ENCODE measurements at regions not wholly inside any gene's neighbourhood (a gene's known extent, or its start where the extent isn't known, plus 50 kb on each side); places are given as distances from the start of the nearest gene placed in this dataset.
"Not testable (repeated sequence)": the region's sequence is repeated elsewhere in the genome, so short reads cannot be mapped to it uniquely, and the experiment has no call there.

DNA sequence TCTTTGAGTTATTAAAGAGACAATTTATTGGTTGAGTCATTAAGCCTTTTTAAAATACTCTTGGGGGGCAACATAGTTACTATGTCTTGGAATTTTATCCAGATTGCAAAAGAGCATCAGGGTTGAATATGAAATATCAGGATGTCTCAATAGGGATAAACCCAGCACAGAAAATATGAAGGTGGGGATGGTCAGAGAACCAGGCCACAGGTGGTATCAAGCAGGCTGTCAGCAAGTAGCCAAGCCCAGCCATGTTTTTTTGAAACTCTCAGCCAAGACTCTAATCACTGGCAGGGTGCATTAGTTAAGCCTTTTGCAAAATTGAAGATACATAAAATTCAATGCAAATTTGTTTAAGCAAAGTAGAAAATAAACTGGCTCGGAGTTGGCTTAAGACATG lies 468.9 kb downstream of the DTWD2 start:
- Histone ChIP-seq H3K9ac (ENCODE audit: low read length) (no peak overlapping the region), H3K4ac (ENCODE audit: low read depth, low read length) (no peak overlapping the region), H3K79me1 (ENCODE audit: low read length) (no peaks in the 10 kb centered on the region), H3K4me3 (ENCODE audit: low read length) (no peak overlapping the region), H3K36me3 (ENCODE audit: control insufficient read depth, insufficient read depth, low read length) (no peaks in the 10 kb centered on the region), H2BK120ac (ENCODE audit: low read depth, low read length) (no peak overlapping the region), H4K8ac (ENCODE audit: low read depth, low read length) (no peak overlapping the region), H3K56ac (ENCODE audit: low read length) (no peak overlapping the region), H3K4me2 (ENCODE audit: low read length) (no peak overlapping the region), H2BK5ac (ENCODE audit: low read length) (no peak overlapping the region), H3K23ac (ENCODE audit: low read length) (no peak overlapping the region), H3K79me2 (ENCODE audit: control insufficient read depth, insufficient read depth, low read length) (no peaks in the 10 kb centered on the region), H3K27me3 (ENCODE audit: insufficient read depth, low read length, poor library complexity) (no peaks in the 10 kb centered on the region), H2AK5ac (ENCODE audit: low read length) (no peak overlapping the region), H3K4me1 (ENCODE audit: control insufficient read depth, low read depth, low read length) (no peaks in the 10 kb centered on the region), H2BK15ac (replicated peaks; ENCODE audit: low read depth) (no peak overlapping the region), H3K27ac (ENCODE audit: low read depth, low read length) (no peak overlapping the region), H4K5ac (ENCODE audit: low read length) (no peak overlapping the region), H3K18ac (ENCODE audit: low read length) (no peak overlapping the region)
- WGBS (ENCODE audit: extremely low coverage, insufficient coverage, low lambda C conversion rate): no CpG with 5 or more reads among the region's 1 CpG
- no peak for DNase-seq

DNA sequence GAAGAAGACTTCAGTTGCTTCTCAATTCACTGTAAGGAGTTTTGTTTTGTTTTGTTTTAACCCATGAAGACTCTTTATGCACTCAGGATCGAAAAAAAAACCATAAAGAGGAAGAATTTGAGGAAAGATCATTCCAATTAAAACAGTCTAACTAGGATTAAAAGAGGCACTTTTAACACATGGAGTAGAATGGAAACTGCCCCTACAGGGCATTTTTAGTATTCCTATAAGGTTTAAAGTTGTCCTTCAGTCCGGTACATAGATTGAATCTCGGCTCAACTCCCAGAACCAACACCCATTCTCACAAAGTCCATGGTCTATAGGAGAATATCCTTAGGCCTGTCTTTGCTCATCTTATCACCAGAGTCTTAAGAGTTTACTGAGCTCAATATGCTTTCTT lies 469.6 kb downstream of the DTWD2 start:
- no peak for DNase-seq
- no peak overlapping the region for H4K8ac ChIP-seq (ENCODE audit: low read depth, low read length)
- H2BK5ac ChIP-seq (ENCODE audit: low read length): no peak overlapping the region
- no peak overlapping the region for H3K4ac ChIP-seq (ENCODE audit: low read depth, low read length)
- no peak overlapping the region for H3K18ac ChIP-seq (ENCODE audit: low read length)
- H3K79me1 ChIP-seq (ENCODE audit: low read length): no peaks in the 10 kb centered on the region
- no peak overlapping the region for H4K5ac ChIP-seq (ENCODE audit: low read length)
- no peaks in the 10 kb centered on the region for H3K36me3 ChIP-seq (ENCODE audit: control insufficient read depth, insufficient read depth, low read length)
- H3K4me1 ChIP-seq (ENCODE audit: control insufficient read depth, low read depth, low read length): no peaks in the 10 kb centered on the region
- H3K56ac ChIP-seq (ENCODE audit: low read length): no peak overlapping the region
- H3K4me2 ChIP-seq (ENCODE audit: low read length): no peak overlapping the region
- no peak overlapping the region for H2BK120ac ChIP-seq (ENCODE audit: low read depth, low read length)
- no CpG with 5 or more reads among the region's 3 CpGs for WGBS (ENCODE audit: extremely low coverage, insufficient coverage, low lambda C conversion rate)
- H3K27me3 ChIP-seq (ENCODE audit: insufficient read depth, low read length, poor library complexity): no peaks in the 10 kb centered on the region
- H3K4me3 ChIP-seq (ENCODE audit: low read length): no peak overlapping the region
- H2BK15ac ChIP-seq (replicated peaks; ENCODE audit: low read depth): no peak overlapping the region
- no peak overlapping the region for H3K27ac ChIP-seq (ENCODE audit: low read depth, low read length)
- no peaks in the 10 kb centered on the region for H3K79me2 ChIP-seq (ENCODE audit: control insufficient read depth, insufficient read depth, low read length)
- no peak overlapping the region for H3K9ac ChIP-seq (ENCODE audit: low read length)
- no peak overlapping the region for H2AK5ac ChIP-seq (ENCODE audit: low read length)
- no peak overlapping the region for H3K23ac ChIP-seq (ENCODE audit: low read length)

DNA sequence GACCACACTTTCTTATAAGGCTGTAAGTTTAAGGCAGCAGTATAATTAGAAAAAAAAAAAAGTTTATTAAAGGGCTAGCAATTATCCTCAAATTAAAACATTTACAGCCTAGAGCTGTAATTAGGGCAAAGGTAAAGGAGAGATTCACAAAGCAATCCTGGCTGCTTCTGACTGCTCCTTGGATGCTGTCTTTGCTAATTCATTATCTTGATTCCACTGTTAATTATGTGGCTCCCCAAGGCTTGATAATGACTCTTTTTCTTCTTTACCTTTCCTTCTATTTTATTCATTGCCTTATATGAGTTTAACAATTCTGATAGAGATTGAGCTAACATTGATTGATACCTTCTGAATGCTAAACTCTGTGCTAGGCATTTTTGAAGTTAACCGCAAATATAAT lies 476.5 kb downstream of the DTWD2 start:
- H3K18ac ChIP-seq (ENCODE audit: low read length): no peak overlapping the region
- no peak overlapping the region for H3K23ac ChIP-seq (ENCODE audit: low read length)
- H3K56ac ChIP-seq (ENCODE audit: low read length): no peak overlapping the region
- H2BK5ac ChIP-seq (ENCODE audit: low read length): no peak overlapping the region
- H3K4me2 ChIP-seq (ENCODE audit: low read length): no peak overlapping the region
- no peaks in the 10 kb centered on the region for H3K79me1 ChIP-seq (ENCODE audit: low read length)
- H3K36me3 ChIP-seq (ENCODE audit: control insufficient read depth, insufficient read depth, low read length): no peaks in the 10 kb centered on the region
- H4K5ac ChIP-seq (ENCODE audit: low read length): no peak overlapping the region
- H3K4me1 ChIP-seq (ENCODE audit: control insufficient read depth, low read depth, low read length): no peaks in the 10 kb centered on the region
- H3K4me3 ChIP-seq (ENCODE audit: low read length): no peak overlapping the region
- no peak overlapping the region for H4K8ac ChIP-seq (ENCODE audit: low read depth, low read length)
- no peak overlapping the region for H2BK15ac ChIP-seq (replicated peaks; ENCODE audit: low read depth)
- no peak overlapping the region for H2BK120ac ChIP-seq (ENCODE audit: low read depth, low read length)
- H3K79me2 ChIP-seq (ENCODE audit: control insufficient read depth, insufficient read depth, low read length): no peaks in the 10 kb centered on the region
- no peaks in the 10 kb centered on the region for H3K27me3 ChIP-seq (ENCODE audit: insufficient read depth, low read length, poor library complexity)
- no peak overlapping the region for H2AK5ac ChIP-seq (ENCODE audit: low read length)
- no peak for DNase-seq
- no peak overlapping the region for H3K27ac ChIP-seq (ENCODE audit: low read depth, low read length)
- no CpG with 5 or more reads among the region's 1 CpG for WGBS (ENCODE audit: extremely low coverage, insufficient coverage, low lambda C conversion rate)
- H3K9ac ChIP-seq (ENCODE audit: low read length): no peak overlapping the region
- H3K4ac ChIP-seq (ENCODE audit: low read depth, low read length): no peak overlapping the region

GRCh38 chr5:118506217-118506852 lies 482.0 kb downstream of the DTWD2 start:
- no peak for DNase-seq
- H4K5ac ChIP-seq (ENCODE audit: low read length): no peak overlapping the region

GRCh38 chr5:118502232-118502631 lies 486.1 kb downstream of the DTWD2 start:
- H2AK5ac ChIP-seq (ENCODE audit: low read length); H3K4me2 ChIP-seq (ENCODE audit: low read length); H2BK5ac ChIP-seq (ENCODE audit: low read length); H4K8ac ChIP-seq (ENCODE audit: low read depth, low read length); H4K5ac ChIP-seq (ENCODE audit: low read length); H3K4ac ChIP-seq (ENCODE audit: low read depth, low read length); H2BK120ac ChIP-seq (ENCODE audit: low read depth, low read length); H3K4me1 ChIP-seq (ENCODE audit: control insufficient read depth, low read depth, low read length); H3K79me1 ChIP-seq (ENCODE audit: low read length); H2BK15ac ChIP-seq (replicated peaks; ENCODE audit: low read depth); H3K79me2 ChIP-seq (ENCODE audit: control insufficient read depth, insufficient read depth, low read length); H3K9ac ChIP-seq (ENCODE audit: low read length); H3K36me3 ChIP-seq (ENCODE audit: control insufficient read depth, insufficient read depth, low read length); H3K4me3 ChIP-seq (ENCODE audit: low read length); H3K27ac ChIP-seq (ENCODE audit: low read depth, low read length); H3K56ac ChIP-seq (ENCODE audit: low read length); DNase-seq; H3K18ac ChIP-seq (ENCODE audit: low read length); H3K27me3 ChIP-seq (ENCODE audit: insufficient read depth, low read length, poor library complexity); H3K23ac ChIP-seq (ENCODE audit: low read length): not testable (repeated sequence)
- no CpG with 5 or more reads among the region's 9 CpGs for whole genome bisulfite sequencing (ENCODE audit: extremely low coverage, insufficient coverage, low lambda C conversion rate)

More at GRCh38 chr5:118506217-118506852, 482.0 kb downstream of the DTWD2 start:
- Histone ChIP-seq H2BK5ac (ENCODE audit: low read length) (no peak overlapping the region), H3K9ac (ENCODE audit: low read length) (no peak overlapping the region), H4K8ac (ENCODE audit: low read depth, low read length) (no peak overlapping the region), H3K79me2 (ENCODE audit: control insufficient read depth, insufficient read depth, low read length) (no peaks in the 10 kb centered on the region), H3K36me3 (ENCODE audit: control insufficient read depth, insufficient read depth, low read length) (no peaks in the 10 kb centered on the region), H3K27ac (ENCODE audit: low read depth, low read length) (no peak overlapping the region), H3K4me1 (ENCODE audit: control insufficient read depth, low read depth, low read length) (no peaks in the 10 kb centered on the region), H3K23ac (ENCODE audit: low read length) (no peak overlapping the region), H3K4me2 (ENCODE audit: low read length) (no peak overlapping the region), H2AK5ac (ENCODE audit: low read length) (no peak overlapping the region), H2BK120ac (ENCODE audit: low read depth, low read length) (no peak overlapping the region), H3K4ac (ENCODE audit: low read depth, low read length) (no peak overlapping the region), H3K18ac (ENCODE audit: low read length) (no peak overlapping the region), H3K27me3 (ENCODE audit: insufficient read depth, low read length, poor library complexity) (no peaks in the 10 kb centered on the region), H3K4me3 (ENCODE audit: low read length) (no peak overlapping the region), H2BK15ac (replicated peaks; ENCODE audit: low read depth) (no peak overlapping the region), H3K79me1 (ENCODE audit: low read length) (no peaks in the 10 kb centered on the region), H3K56ac (ENCODE audit: low read length) (no peak overlapping the region)
- WGBS (ENCODE audit: extremely low coverage, insufficient coverage, low lambda C conversion rate): no CpG with 5 or more reads among the region's 4 CpGs

DNA sequence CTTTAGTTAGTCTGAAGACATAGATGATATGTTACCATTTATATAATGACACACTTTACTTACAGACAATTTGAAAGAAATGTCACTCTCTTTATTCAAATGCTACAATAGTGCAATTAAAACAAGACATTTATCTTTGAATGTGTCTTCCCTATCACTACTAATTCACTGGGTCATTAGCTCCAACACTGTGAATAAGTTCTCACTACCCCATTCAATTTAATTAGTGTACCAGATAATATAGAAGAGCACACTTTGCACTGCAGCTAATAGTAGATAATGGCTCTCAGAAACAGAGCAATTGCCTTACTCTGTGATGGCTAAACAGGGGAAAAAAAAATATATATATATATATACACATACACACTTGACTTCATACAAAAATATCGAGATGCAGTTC lies 497.0 kb downstream of the DTWD2 start:
- no peak overlapping the region for H2BK120ac ChIP-seq (ENCODE audit: low read depth, low read length)
- no peak overlapping the region for H3K27ac ChIP-seq (ENCODE audit: low read depth, low read length)
- no peaks in the 10 kb centered on the region for H3K79me1 ChIP-seq (ENCODE audit: low read length)
- H3K18ac ChIP-seq (ENCODE audit: low read length): no peak overlapping the region
- no peak overlapping the region for H4K8ac ChIP-seq (ENCODE audit: low read depth, low read length)
- no peak overlapping the region for H4K5ac ChIP-seq (ENCODE audit: low read length)
- H2BK5ac ChIP-seq (ENCODE audit: low read length): no peak overlapping the region
- no peak overlapping the region for H3K56ac ChIP-seq (ENCODE audit: low read length)
- DNase-seq: no peak
- H2BK15ac ChIP-seq (replicated peaks; ENCODE audit: low read depth): no peak overlapping the region
- H3K4me2 ChIP-seq (ENCODE audit: low read length): no peak overlapping the region
- no CpG with 5 or more reads among the region's 1 CpG for whole genome bisulfite sequencing (ENCODE audit: extremely low coverage, insufficient coverage, low lambda C conversion rate)
- no peak overlapping the region for H3K23ac ChIP-seq (ENCODE audit: low read length)
- H3K27me3 ChIP-seq (ENCODE audit: insufficient read depth, low read length, poor library complexity): no peaks in the 10 kb centered on the region
- no peak overlapping the region for H3K4ac ChIP-seq (ENCODE audit: low read depth, low read length)
- no peaks in the 10 kb centered on the region for H3K79me2 ChIP-seq (ENCODE audit: control insufficient read depth, insufficient read depth, low read length)
- no peak overlapping the region for H3K9ac ChIP-seq (ENCODE audit: low read length)
- H3K4me3 ChIP-seq (ENCODE audit: low read length): no peak overlapping the region
- no peak overlapping the region for H2AK5ac ChIP-seq (ENCODE audit: low read length)
- H3K36me3 ChIP-seq (ENCODE audit: control insufficient read depth, insufficient read depth, low read length): no peaks in the 10 kb centered on the region
- peaks cover 1% of the 10 kb centered on the region for H3K4me1 ChIP-seq (ENCODE audit: control insufficient read depth, low read depth, low read length)
